GM12864 (cell line): ENCODE measurements at regions not wholly inside any gene's neighbourhood (a gene's known extent, or its start where the extent isn't known, plus 50 kb on each side); places are given as distances from the start of the nearest gene placed in this dataset.

Experiments
- DNase-seq: peaks from one replicate; pipeline ENCODE4 v3.0.0-alpha.2; 2011; ENCODE audit warnings: low read depth
- H3K4me3 ChIP-seq: 2 replicates; pipeline ENCODE4 v1.5.1; 2011; ENCODE audit warnings: mild to moderate bottlenecking, low read depth, low read length, control low read depth
- TF ChIP-seq, protein P1 (sequence below): IDR thresholded peaks from 2 replicates; pipeline ENCODE4 v1.5.1; 2011; ENCODE audit warnings: low read depth, mild to moderate bottlenecking, moderate library complexity, low read length, control low read depth, inconsistent platforms; ENCODE audit errors: missing control alignments

DNA sequence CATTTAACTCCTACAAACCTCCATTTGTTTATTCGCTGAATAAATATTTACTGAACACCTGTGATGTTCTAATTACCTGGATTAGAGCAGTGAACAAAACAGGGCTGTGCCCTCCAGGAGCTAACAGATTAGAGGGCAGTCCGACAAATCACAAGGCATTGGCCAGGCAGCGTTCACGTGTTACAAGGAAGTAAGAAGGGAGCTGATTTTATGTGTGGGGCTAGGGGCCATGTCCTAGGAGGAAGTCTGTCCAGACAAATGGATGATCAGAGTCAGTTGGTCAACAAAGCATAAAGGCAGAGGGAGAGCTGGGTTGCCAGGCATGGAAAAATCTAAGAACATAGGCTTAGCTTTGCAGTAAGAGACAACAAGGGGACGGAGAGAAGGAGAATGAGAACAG is 57.3 kb upstream of the BACE2 start:
- TF ChIP-seq, protein P1, sequence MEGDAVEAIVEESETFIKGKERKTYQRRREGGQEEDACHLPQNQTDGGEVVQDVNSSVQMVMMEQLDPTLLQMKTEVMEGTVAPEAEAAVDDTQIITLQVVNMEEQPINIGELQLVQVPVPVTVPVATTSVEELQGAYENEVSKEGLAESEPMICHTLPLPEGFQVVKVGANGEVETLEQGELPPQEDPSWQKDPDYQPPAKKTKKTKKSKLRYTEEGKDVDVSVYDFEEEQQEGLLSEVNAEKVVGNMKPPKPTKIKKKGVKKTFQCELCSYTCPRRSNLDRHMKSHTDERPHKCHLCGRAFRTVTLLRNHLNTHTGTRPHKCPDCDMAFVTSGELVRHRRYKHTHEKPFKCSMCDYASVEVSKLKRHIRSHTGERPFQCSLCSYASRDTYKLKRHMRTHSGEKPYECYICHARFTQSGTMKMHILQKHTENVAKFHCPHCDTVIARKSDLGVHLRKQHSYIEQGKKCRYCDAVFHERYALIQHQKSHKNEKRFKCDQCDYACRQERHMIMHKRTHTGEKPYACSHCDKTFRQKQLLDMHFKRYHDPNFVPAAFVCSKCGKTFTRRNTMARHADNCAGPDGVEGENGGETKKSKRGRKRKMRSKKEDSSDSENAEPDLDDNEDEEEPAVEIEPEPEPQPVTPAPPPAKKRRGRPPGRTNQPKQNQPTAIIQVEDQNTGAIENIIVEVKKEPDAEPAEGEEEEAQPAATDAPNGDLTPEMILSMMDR, result no peak
- DNase-seq, result no peak
- no peak overlapping the region for H3K4me3 ChIP-seq

DNA sequence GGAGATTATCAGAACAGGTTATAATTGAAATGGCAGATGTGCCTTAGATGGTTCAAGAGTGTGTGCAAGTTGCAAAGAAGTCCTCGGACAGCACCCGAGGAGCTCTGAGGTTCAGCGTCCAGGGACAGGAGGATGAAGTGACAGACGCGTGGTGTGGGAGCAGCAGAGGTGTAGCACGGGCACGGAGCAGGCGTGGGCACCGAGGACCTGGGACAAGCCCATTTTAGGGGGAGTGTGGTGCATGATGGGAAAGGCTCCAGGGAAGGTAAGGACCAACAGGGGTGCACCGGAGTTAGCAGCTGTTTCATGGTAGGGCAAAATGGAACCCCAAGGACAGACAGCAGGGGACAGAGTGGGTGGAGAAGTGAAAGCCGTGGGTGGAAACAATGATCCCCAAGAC is 56.3 kb upstream of the BACE2 start:
- TF ChIP-seq, protein P1, result no peak

DNA sequence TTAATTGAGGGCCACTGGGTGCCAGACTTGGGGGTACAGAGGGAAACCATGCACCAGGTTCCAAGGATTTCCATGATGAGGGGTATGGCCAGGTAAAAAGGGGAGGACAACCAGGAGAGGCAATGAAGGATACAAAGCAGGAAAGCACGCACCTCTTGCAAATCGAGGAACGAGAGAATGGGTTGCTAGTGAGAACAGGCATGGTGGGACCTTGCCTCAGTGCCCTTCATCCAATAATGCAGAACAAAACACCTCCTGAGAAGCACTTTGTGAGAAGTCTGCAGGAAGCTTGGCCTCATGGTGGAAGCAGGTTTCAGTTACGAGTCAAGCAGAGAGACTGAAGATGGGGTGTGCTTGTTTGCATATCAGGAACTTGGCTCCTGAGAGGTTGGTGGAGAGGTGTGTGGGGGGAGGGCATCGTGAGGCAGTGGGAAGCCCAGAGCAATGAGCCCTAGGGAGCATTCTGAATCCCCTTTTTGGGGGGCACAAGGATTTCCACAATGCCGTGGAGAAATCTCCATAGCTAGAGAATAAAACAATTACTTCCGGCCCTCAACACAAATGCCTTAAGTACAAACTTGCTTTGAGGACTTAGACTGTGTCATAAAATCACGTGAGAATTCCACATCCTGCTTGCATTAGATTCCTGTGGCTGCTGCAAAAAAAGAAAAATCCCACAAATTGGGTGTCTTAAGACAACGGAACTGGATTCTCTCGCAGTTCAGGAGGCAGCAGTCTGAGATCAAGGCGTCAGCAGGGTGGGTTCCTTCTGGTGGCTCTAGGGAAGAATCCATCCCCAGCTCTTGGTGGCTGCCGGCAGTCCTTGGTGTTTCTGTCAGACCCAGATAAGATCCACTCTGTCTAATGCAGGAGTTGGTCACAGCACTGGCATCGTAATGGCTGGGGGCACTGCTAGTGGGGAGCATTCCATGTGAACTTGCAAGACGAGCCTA is 54.9 kb upstream of the BACE2 start:
- DNase-seq, result no peak
- H3K4me3 ChIP-seq, result no peak overlapping the region
- TF ChIP-seq, protein P1, result no peak

More for the DNA sequence above, 56.3 kb upstream of the BACE2 start:
- DNase-seq, result no peak
- no peak overlapping the region for H3K4me3 ChIP-seq

DNA sequence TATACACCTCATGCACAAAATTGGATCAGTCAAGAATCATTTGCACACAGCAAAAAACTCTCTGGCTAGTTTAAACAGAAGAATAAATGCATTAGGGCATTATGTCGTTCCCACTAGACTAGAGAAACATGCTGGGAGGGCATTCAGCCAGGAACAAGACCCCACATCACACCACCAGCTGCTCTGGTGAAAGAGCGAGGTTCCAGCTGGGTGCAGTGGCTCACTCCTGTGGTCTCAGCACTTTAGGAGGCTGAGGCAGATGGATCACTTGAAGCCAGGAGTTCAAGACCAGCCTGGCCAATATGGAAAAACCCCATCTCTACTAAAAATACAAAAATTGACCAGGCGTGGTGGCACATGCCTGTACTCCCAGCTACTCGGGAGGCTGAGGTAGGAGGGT is 52.1 kb upstream of the BACE2 start:
- DNase-seq, result no peak
- H3K4me3 ChIP-seq, result no peak overlapping the region
- TF ChIP-seq, protein P1, result no peak
